ENCODE measurements at regions not wholly inside any gene's neighbourhood (a gene's known extent, or its start where the extent isn't known, plus 50 kb on each side); places are given as distances from the start of the nearest gene placed in this dataset.

DNA sequence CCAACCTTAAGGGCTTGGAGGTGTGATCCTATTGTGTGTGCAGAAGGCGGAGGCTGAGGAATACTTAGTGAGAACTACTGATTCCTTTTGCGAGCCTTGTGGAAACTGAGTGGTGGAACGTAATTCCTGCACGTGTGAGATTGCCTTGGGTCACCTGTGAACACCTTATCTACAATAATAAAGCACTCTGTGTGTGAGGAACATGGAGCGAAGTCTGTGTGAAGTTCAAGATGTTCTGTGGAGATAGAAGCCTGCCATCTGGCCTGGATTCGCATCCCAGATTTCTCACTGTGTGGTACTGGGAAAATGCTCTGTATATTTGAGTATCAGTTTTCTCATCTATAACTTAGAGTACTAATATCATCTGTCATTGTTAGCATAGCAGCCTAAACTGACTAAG is 179.5 kb upstream of the PDZRN3 start:
- TF ChIP-seq EZH2 (IDR thresholded peaks at IDR 0.05; ENCODE audit: insufficient read depth, poor library complexity, severe bottlenecking) (no peak), EZH2phosphoT487 (IDR thresholded peaks at IDR 0.05; ENCODE audit: insufficient read depth, low read depth) (no peak)

All from GM23248 (cell line).